Smooth muscle cell (in vitro differentiated cells): ENCODE measurements at regions not wholly inside any gene's neighbourhood (a gene's known extent, or its start where the extent isn't known, plus 50 kb on each side); places are given as distances from the start of the nearest gene placed in this dataset.
A peak's percentile ranks its signal among the peaks of the same experiment; 100 is the strongest.

Source experiments
- DNase-seq: peaks from one replicate; lab custom pipeline; 2025; ENCODE audit not compliant: unreplicated experiment; lab: John Stamatoyannopoulos, UW
- H2AFZ ChIP-seq: fragments of 200-600 bp; sonication (generic); 2 replicates; pipeline ENCODE4 v1.6.0; 2016; ENCODE audit warnings: antibody characterized with exemption, low read depth, mild to moderate bottlenecking
- H3F3A ChIP-seq: fragments of 200-600 bp; sonication (generic); 2 replicates; pipeline ENCODE4 v1.6.0; 2017; ENCODE audit warnings: antibody characterized with exemption, low read depth
- H3K27ac ChIP-seq: fragments of 200-600 bp; sonication (generic); 2 replicates; pipeline ENCODE4 v1.5.1; 2016; ENCODE audit warnings: low read depth, mild to moderate bottlenecking
- H3K27me3 ChIP-seq: fragments of 200-600 bp; sonication (generic); 2 replicates; pipeline ENCODE4 v1.6.1; 2016; ENCODE audit warnings: low read depth, mild to moderate bottlenecking
- H3K36me3 ChIP-seq: fragments of 200-600 bp; sonication (generic); 2 replicates; pipeline ENCODE4 v1.5.1; 2016; ENCODE audit warnings: low read depth
- H3K4me1 ChIP-seq: fragments of 200-600 bp; sonication (generic); 2 replicates; pipeline ENCODE4 v1.5.1; 2016; ENCODE audit warnings: low read depth
- H3K4me2 ChIP-seq: fragments of 200-600 bp; sonication (generic); 2 replicates; pipeline ENCODE4 v1.6.0; 2016; ENCODE audit warnings: mild to moderate bottlenecking
- H3K4me3 ChIP-seq: fragments of 200-600 bp; sonication (generic); 2 replicates; pipeline ENCODE4 v1.5.1; 2016; ENCODE audit warnings: mild to moderate bottlenecking
- H3K79me2 ChIP-seq: fragments of 200-600 bp; sonication (generic); 2 replicates; pipeline ENCODE4 v1.6.0; 2016; ENCODE audit warnings: low read depth, mild to moderate bottlenecking
- H3K9ac ChIP-seq: fragments of 200-600 bp; sonication (generic); 2 replicates; pipeline ENCODE4 v1.6.0; 2016; ENCODE audit warnings: low read depth
- H3K9me3 ChIP-seq: fragments of 200-600 bp; sonication (generic); replicated peaks from 2 replicates; pipeline ENCODE4 v1.5.1; 2016; ENCODE audit warnings: low read depth
- H4K20me1 ChIP-seq: fragments of 200-600 bp; sonication (generic); 2 replicates; pipeline ENCODE4 v1.6.0; 2016; ENCODE audit warnings: low read depth
- CTCF ChIP-seq: fragments of 200-600 bp; sonication (generic); IDR thresholded peaks from 2 replicates; pipeline ENCODE4 v1.5.1; 2017; ENCODE audit warnings: borderline replicate concordance, mild to moderate bottlenecking, antibody characterized with exemption; ENCODE audit not compliant: insufficient read depth, poor library complexity, severe bottlenecking
- WGBS: methylation state at CpG from one replicate; pipeline ENCODE4 v1.1.7; 2016; ENCODE audit warnings: low lambda C conversion rate; 5-methylcytosine and 5-hydroxymethylcytosine counted together

GRCh38 chr1:87242445-87243185 lies 86.1 kb upstream of the LMO4 start:
- Histone ChIP-seq H3K27me3 (no peaks in the 10 kb centered on the region), H3K9ac (no peak overlapping the region), H4K20me1 (no peaks in the 10 kb centered on the region), H3K4me3 (no peak overlapping the region), H3K27ac (peak overlapping the region; percentile 88), H3K79me2 (no peaks in the 10 kb centered on the region), H3K9me3 (no peaks in the 10 kb centered on the region), H3K4me1 (no peaks in the 10 kb centered on the region), H3K4me2 (no peak overlapping the region), H3K36me3 (no peaks in the 10 kb centered on the region), H2AFZ (peak overlapping the region; percentile 40), H3F3A (no peaks in the 10 kb centered on the region)
- 69% methylated on average over 6 of the region's 6 CpGs for WGBS
- no peak for TF ChIP-seq CTCF
- DNase-seq, result no peak

- DNase-seq, result no peak
- Histone ChIP-seq H3K27ac (peak overlapping the region; percentile 88), H2AFZ (peak overlapping the region; percentile 40), H3K9ac (peak overlapping the region; percentile 18), H4K20me1 (no peaks in the 10 kb centered on the region), H3F3A (no peaks in the 10 kb centered on the region), H3K4me1 (no peaks in the 10 kb centered on the region), H3K4me3 (no peak overlapping the region), H3K27me3 (no peaks in the 10 kb centered on the region), H3K36me3 (no peaks in the 10 kb centered on the region), H3K79me2 (no peaks in the 10 kb centered on the region), H3K4me2 (peak overlapping the region; percentile 20), H3K9me3 (no peaks in the 10 kb centered on the region)
- WGBS, result 12% methylated on average over 1 of the region's 1 CpG
- no peak for TF ChIP-seq CTCF
These were observed 85.1 kb upstream of the LMO4 start for GRCh38 chr1:87243573-87243972.

GRCh38 chr1:87246436-87246835 lies 82.2 kb upstream of the LMO4 start:
- Histone ChIP-seq H3K9ac (no peak overlapping the region), H3K4me3 (no peak overlapping the region), H3F3A (no peaks in the 10 kb centered on the region), H3K36me3 (no peaks in the 10 kb centered on the region), H3K27me3 (no peaks in the 10 kb centered on the region), H3K27ac (no peak overlapping the region), H3K79me2 (no peaks in the 10 kb centered on the region), H3K9me3 (no peaks in the 10 kb centered on the region), H2AFZ (no peak overlapping the region), H3K4me2 (no peak overlapping the region), H3K4me1 (no peaks in the 10 kb centered on the region), H4K20me1 (no peaks in the 10 kb centered on the region)
- DNase-seq, result no peak
- 85% methylated on average over 5 of the region's 5 CpGs for WGBS
- TF ChIP-seq CTCF, result no peak

- WGBS, result 84% methylated on average over 2 of the region's 2 CpGs
- no peaks in the 10 kb centered on the region for H4K20me1 ChIP-seq
- no peaks in the 10 kb centered on the region for H3K4me1 ChIP-seq
- H3K27ac ChIP-seq, result no peak overlapping the region
- H2AFZ ChIP-seq, result no peak overlapping the region
- no peaks in the 10 kb centered on the region for H3F3A ChIP-seq
- no peaks in the 10 kb centered on the region for H3K27me3 ChIP-seq
- no peak overlapping the region for H3K9ac ChIP-seq
- H3K36me3 ChIP-seq, result no peaks in the 10 kb centered on the region
- no peaks in the 10 kb centered on the region for H3K79me2 ChIP-seq
- no peak overlapping the region for H3K4me3 ChIP-seq
- TF ChIP-seq CTCF, result no peak
- no peak for DNase-seq
- H3K4me2 ChIP-seq, result no peak overlapping the region
- no peaks in the 10 kb centered on the region for H3K9me3 ChIP-seq
These were observed 78.9 kb upstream of the LMO4 start for GRCh38 chr1:87249803-87250202.
